ENCODE measurements at regions not wholly inside any gene's neighbourhood (a gene's known extent, or its start where the extent isn't known, plus 50 kb on each side); places are given as distances from the start of the nearest gene placed in this dataset.

GRCh38 chr3:31442755-31443154 is 90.0 kb upstream of the STT3B start:
- Histone ChIP-seq H2BK12ac (ENCODE audit: insufficient read length, low read depth, low read length) (no peak overlapping the region), H3K18ac (ENCODE audit: insufficient read length, low read depth, low read length) (no peak overlapping the region), H3K9me3 (ENCODE audit: control insufficient read depth, low read depth, low read length) (no peaks in the 10 kb centered on the region), H2BK120ac (ENCODE audit: low read depth, low read length, poor library complexity, severe bottlenecking) (no peak overlapping the region), H2BK20ac (ENCODE audit: low read depth, low read length, poor library complexity, severe bottlenecking) (no peak overlapping the region), H3K9ac (ENCODE audit: extremely low read depth, insufficient read length, low read length) (no peak overlapping the region), H3K27me3 (ENCODE audit: insufficient read depth, low read length) (no peaks in the 10 kb centered on the region), H4K8ac (replicated peaks; ENCODE audit: insufficient read length, low read depth, low read length) (no peak overlapping the region), H3K56ac (ENCODE audit: insufficient read length, low read depth, low read length) (no peak overlapping the region), H4K91ac (ENCODE audit: insufficient read length, low read depth, low read length) (no peak overlapping the region), H2AFZ (ENCODE audit: low read length) (no peak overlapping the region), H3K79me2 (ENCODE audit: insufficient read depth, low read length) (no peaks in the 10 kb centered on the region), H3K4me1 (ENCODE audit: insufficient read depth, low read length) (peaks cover 2% of the 10 kb centered on the region; the same call in 1 of the 2 replicates), H2BK5ac (ENCODE audit: insufficient read length, low read length) (no peak overlapping the region), H2AK5ac (ENCODE audit: insufficient read length, low read length) (no peak overlapping the region), H4K20me1 (ENCODE audit: control insufficient read depth, insufficient read depth, insufficient read length) (no peaks in the 10 kb centered on the region), H3K4ac (ENCODE audit: low read depth, low read length) (no peak overlapping the region), H3K27ac (ENCODE audit: insufficient read length, low read depth, low read length) (no peak overlapping the region), H3K23ac (ENCODE audit: insufficient read length, low read depth, low read length) (no peak overlapping the region), H4K5ac (ENCODE audit: insufficient read length, low read depth, low read length) (no peak overlapping the region), H3K14ac (ENCODE audit: insufficient read depth, low read length) (no peak overlapping the region), H3T11ph (ENCODE audit: low read length) (no peak overlapping the region), H3K79me1 (ENCODE audit: insufficient read depth, low read depth, low read length, poor library complexity, severe bottlenecking) (no peaks in the 10 kb centered on the region), H2BK15ac (ENCODE audit: low read depth, low read length) (no peak overlapping the region), H3K4me2 (ENCODE audit: insufficient read depth, insufficient read length, low read length) (no peak overlapping the region), H3K23me2 (ENCODE audit: insufficient read length, low read depth, low read length, poor library complexity, severe bottlenecking) (no peaks in the 10 kb centered on the region)
- no peak for DNase-seq
- no peak overlapping the region for H3K4me3 Mint-ChIP-seq
- H3K36me3 Mint-ChIP-seq (ENCODE audit: insufficient read depth in 1 of 3, low read depth in 3 of 3): peaks cover under 1 to 2% (median 2%) of the 10 kb centered on the region in 3 experiments; a peak in 5 of 7 replicates
- WGBS (ENCODE audit: extremely low coverage, insufficient read length, low lambda C conversion rate): no CpG with 5 or more reads among the region's 2 CpGs
- peaks cover 2% of the 10 kb centered on the region in 2 experiments for H3K9me3 Mint-ChIP-seq
- peaks cover 20 to 25% of the 10 kb centered on the region in 2 experiments for H3K4me1 Mint-ChIP-seq
- no peak overlapping the region for H3K27ac Mint-ChIP-seq
- H3K27me3 Mint-ChIP-seq (ENCODE audit: low read depth): no peaks in the 10 kb centered on the region
- TF ChIP-seq, protein P1, sequence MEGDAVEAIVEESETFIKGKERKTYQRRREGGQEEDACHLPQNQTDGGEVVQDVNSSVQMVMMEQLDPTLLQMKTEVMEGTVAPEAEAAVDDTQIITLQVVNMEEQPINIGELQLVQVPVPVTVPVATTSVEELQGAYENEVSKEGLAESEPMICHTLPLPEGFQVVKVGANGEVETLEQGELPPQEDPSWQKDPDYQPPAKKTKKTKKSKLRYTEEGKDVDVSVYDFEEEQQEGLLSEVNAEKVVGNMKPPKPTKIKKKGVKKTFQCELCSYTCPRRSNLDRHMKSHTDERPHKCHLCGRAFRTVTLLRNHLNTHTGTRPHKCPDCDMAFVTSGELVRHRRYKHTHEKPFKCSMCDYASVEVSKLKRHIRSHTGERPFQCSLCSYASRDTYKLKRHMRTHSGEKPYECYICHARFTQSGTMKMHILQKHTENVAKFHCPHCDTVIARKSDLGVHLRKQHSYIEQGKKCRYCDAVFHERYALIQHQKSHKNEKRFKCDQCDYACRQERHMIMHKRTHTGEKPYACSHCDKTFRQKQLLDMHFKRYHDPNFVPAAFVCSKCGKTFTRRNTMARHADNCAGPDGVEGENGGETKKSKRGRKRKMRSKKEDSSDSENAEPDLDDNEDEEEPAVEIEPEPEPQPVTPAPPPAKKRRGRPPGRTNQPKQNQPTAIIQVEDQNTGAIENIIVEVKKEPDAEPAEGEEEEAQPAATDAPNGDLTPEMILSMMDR (conservative IDR thresholded peaks at IDR 0.05): no peak
